Peyer's patch (tissue), 4 donors: ENCODE measurements at regions not wholly inside any gene's neighbourhood (a gene's known extent, or its start where the extent isn't known, plus 50 kb on each side); places are given as distances from the start of the nearest gene placed in this dataset.

Experiments used
- POLR2A ChIP-seq, 2 donors: fragments of 450-650 bp; IDR thresholded peaks; one replicate each; pipeline ENCODE4 v1.5.1; 2017; ENCODE audit warnings: antibody characterized with exemption in 2 of 2, mild to moderate bottlenecking in 2 of 2, moderate library complexity in 2 of 2
- TF ChIP-seq, protein P1 (sequence below), 6 experiments: fragments of 450-650 bp in 4 of 6; fragments of 200-600 bp in 2 of 6; sonication (generic) in 1 of 6; IDR thresholded peaks; one replicate each; pipeline ENCODE4 v1.5.1; 2017 to 2019; ENCODE audit warnings: antibody characterized with exemption in 6 of 6, mild to moderate bottlenecking in 3 of 6, moderate library complexity in 1 of 6

DNA sequence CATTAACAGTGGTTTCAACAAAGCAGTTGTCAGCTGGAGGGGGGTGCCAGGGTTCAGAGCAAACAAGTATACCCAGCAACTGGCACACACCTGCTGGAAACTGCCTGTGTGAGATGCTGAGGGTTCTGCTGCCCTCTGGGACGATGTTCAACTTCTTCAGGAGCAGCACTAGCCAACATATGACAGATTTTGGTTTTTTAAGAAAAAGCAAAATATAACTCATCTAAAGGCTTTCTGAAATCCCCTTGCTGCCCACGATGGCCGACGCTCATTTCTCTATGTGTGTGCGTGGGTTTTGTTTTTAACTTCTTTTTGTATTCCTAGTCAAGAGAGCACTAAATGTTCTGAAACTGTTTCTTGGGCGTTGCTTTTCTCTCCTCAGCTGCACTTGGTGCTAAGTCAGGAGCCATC is 79.9 kb downstream of the MRPL57 start:
- TF ChIP-seq, protein P1, sequence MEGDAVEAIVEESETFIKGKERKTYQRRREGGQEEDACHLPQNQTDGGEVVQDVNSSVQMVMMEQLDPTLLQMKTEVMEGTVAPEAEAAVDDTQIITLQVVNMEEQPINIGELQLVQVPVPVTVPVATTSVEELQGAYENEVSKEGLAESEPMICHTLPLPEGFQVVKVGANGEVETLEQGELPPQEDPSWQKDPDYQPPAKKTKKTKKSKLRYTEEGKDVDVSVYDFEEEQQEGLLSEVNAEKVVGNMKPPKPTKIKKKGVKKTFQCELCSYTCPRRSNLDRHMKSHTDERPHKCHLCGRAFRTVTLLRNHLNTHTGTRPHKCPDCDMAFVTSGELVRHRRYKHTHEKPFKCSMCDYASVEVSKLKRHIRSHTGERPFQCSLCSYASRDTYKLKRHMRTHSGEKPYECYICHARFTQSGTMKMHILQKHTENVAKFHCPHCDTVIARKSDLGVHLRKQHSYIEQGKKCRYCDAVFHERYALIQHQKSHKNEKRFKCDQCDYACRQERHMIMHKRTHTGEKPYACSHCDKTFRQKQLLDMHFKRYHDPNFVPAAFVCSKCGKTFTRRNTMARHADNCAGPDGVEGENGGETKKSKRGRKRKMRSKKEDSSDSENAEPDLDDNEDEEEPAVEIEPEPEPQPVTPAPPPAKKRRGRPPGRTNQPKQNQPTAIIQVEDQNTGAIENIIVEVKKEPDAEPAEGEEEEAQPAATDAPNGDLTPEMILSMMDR (IDR thresholded peaks at IDR 0.05): no peak
- TF ChIP-seq POLR2A (IDR thresholded peaks at IDR 0.05): no peak
